Activated naive CD8-positive, alpha-beta T cell (primary cell): ENCODE measurements at regions not wholly inside any gene's neighbourhood (a gene's known extent, or its start where the extent isn't known, plus 50 kb on each side); places are given as distances from the start of the nearest gene placed in this dataset.
"Not testable (repeated sequence)": the region's sequence is repeated elsewhere in the genome, so short reads cannot be mapped to it uniquely, and the experiment has no call there.

Experiments
- H3K27ac Mint-ChIP-seq: one replicate; pipeline ENCODE4 v1.8.0; 2021; ENCODE audit warnings: mixed read lengths
- H3K27me3 Mint-ChIP-seq: one replicate; pipeline ENCODE4 v1.8.0; 2021; ENCODE audit warnings: mixed read lengths
- H3K36me3 Mint-ChIP-seq: one replicate; pipeline ENCODE4 v1.8.0; 2021; ENCODE audit warnings: mixed read lengths
- H3K4me1 Mint-ChIP-seq: one replicate; pipeline ENCODE4 v1.8.0; 2021; ENCODE audit warnings: low read depth, mixed read lengths
- H3K4me3 Mint-ChIP-seq: one replicate; pipeline ENCODE4 v1.8.0; 2021; ENCODE audit warnings: mild to moderate bottlenecking, mixed read lengths
- H3K9me3 Mint-ChIP-seq: one replicate; pipeline ENCODE4 v1.8.0; 2021; ENCODE audit warnings: low read depth, mixed read lengths

DNA sequence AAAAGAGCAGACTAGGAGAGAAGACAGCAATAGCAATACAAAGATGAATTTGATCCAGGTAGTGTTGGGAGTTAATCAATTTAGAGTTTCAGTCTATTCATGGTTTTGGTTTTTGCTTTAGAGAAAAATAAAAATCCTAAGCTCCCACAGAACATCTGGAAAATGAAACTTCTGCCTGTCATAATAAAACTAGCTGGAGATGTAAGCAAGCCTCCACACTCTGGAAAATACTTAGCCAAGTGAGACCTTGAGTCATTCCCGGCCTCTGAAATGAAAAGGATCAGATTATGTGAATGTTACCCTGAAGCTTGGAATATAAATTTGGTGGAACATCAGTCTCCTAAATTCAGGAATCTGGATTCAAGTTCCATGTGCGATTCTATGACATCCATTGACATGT lies 485.6 kb upstream of the SPRED2 start:
- peaks cover 2% of the 10 kb centered on the region for H3K27me3 Mint-ChIP-seq
- H3K4me1 Mint-ChIP-seq = no peaks in the 10 kb centered on the region
- no peak overlapping the region for H3K27ac Mint-ChIP-seq
- H3K9me3 Mint-ChIP-seq = no peaks in the 10 kb centered on the region
- H3K36me3 Mint-ChIP-seq = no peaks in the 10 kb centered on the region
- H3K4me3 Mint-ChIP-seq = no peak overlapping the region

DNA sequence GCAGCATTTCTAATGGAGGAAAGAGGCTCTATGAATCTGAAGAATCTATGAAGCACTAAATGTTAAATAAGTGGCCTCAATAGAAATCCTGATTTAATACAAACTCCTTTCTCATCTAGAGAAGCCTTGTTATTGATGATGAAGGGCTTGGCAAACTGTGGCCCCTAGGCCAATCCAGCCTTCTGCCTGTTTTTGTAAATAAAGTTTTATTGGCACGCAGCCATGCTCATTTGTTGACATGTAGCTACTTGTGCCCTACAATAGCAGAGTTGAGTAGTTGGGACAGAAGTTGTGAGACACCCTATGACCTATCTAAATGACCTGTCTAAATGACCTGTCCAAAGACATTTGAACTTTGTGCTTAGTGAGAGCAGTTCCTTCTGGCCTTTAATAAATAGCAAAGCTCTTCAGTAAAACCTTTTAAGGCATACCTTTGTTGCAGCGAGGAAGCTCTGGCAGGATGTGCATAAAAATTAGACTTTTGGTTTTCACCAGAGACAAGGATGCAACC lies 484.4 kb upstream of the SPRED2 start:
- Mint-ChIP-seq H3K9me3 (no peaks in the 10 kb centered on the region), H3K4me1 (no peaks in the 10 kb centered on the region), H3K27me3 (peaks cover 2% of the 10 kb centered on the region), H3K36me3 (no peaks in the 10 kb centered on the region), H3K4me3 (no peak overlapping the region), H3K27ac (no peak overlapping the region)

DNA sequence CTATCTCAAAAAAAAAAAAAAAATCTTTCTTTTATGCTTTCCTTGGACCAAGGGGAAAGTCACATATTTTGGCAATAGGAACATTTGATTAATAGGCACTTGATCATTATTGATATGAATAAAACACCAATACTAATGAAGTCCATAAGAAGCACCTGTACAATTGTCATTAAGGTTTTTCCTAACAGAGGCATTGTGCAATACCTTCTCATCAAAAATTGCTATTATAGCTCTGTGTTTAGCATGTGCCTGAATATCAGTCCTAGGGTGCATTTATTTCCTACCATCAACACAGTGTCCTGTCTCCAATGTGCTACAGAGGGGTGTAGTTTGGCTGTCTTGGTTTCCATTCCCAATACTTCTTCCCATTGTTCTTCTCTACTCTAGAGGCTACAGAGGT lies 483.8 kb upstream of the SPRED2 start:
- H3K27me3 Mint-ChIP-seq = peaks cover 2% of the 10 kb centered on the region
- H3K27ac Mint-ChIP-seq = no peak overlapping the region
- no peaks in the 10 kb centered on the region for H3K4me1 Mint-ChIP-seq
- H3K9me3 Mint-ChIP-seq = no peaks in the 10 kb centered on the region
- no peaks in the 10 kb centered on the region for H3K36me3 Mint-ChIP-seq
- H3K4me3 Mint-ChIP-seq = no peak overlapping the region

DNA sequence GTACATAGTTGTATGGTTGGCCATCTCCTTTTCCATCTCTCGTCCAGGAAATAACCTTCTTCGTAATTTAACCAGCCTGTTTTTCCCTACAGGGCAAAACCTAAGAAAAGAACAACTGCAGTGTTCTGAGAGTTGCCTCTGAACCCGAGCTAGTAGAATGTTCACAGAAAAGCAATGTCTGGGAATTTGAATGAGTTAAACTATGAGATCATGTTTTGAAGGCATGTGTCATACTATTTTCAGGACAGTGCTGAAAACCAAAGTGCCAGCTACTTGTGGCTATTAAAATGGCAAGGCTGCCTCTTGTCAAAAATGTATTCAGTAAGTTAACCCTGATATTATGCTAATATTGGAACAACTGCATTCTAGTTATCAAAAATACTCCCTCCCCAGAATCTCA lies 482.9 kb upstream of the SPRED2 start:
- Mint-ChIP-seq H3K9me3 (no peaks in the 10 kb centered on the region), H3K4me3 (no peak overlapping the region), H3K4me1 (no peaks in the 10 kb centered on the region), H3K27ac (no peak overlapping the region), H3K36me3 (no peaks in the 10 kb centered on the region), H3K27me3 (peaks cover 2% of the 10 kb centered on the region)

- Mint-ChIP-seq H3K27ac (no peak overlapping the region), H3K4me3 (no peak overlapping the region), H3K36me3 (no peaks in the 10 kb centered on the region), H3K27me3 (peaks cover 2% of the 10 kb centered on the region), H3K4me1 (no peaks in the 10 kb centered on the region), H3K9me3 (no peaks in the 10 kb centered on the region)
These were observed 481.9 kb upstream of the SPRED2 start for GRCh38 chr2:65914244-65914786.

DNA sequence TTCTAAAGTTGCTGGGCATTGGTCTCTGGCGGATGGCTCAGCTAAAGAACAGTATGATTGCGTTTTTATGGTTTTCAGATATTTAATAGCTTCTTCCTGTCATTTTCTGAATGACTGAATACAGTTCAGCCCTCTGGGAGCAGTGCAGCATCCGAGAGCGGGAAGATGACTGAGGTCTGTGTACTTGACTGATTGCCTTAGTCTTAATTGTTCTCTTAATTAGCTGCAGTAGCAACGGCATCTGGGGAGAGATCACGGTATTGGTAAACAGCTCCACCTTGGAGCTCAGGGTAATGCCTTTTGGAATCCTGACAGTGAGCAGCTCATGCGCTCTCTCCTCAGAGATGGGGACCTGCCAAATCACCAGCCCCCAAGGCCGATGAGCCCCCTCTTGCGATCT lies 481.4 kb upstream of the SPRED2 start:
- Mint-ChIP-seq H3K4me3 (no peak overlapping the region), H3K27me3 (peaks cover 2% of the 10 kb centered on the region), H3K4me1 (no peaks in the 10 kb centered on the region), H3K9me3 (no peaks in the 10 kb centered on the region), H3K27ac (no peak overlapping the region), H3K36me3 (no peaks in the 10 kb centered on the region)

DNA sequence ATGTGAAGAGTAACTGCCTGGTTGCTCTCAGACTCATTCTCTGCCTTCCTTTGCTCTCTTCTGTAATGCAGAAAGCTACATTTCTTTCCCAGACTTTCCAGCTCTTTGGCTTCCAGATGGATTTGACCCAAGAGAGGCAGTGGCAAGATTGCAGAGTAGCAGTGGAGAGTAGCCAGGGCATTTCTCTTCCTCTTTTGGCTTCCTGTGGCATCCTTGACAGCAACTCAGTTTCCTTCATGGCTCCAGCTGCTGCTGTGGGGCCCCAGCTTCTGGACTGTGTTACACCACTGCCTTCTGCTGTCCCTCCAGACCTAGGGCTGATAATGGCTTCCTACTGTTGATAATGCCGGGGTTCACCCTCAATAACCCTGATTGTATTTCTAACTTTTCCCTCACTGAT lies 469.4 kb upstream of the SPRED2 start:
- H3K9me3 Mint-ChIP-seq = no peaks in the 10 kb centered on the region
- no peak overlapping the region for H3K27ac Mint-ChIP-seq
- H3K4me3 Mint-ChIP-seq = no peak overlapping the region
- H3K27me3 Mint-ChIP-seq = peaks cover 8% of the 10 kb centered on the region
- H3K4me1 Mint-ChIP-seq = no peaks in the 10 kb centered on the region
- H3K36me3 Mint-ChIP-seq = no peaks in the 10 kb centered on the region

- Mint-ChIP-seq H3K4me3 (no peak overlapping the region), H3K27me3 (no peaks in the 10 kb centered on the region), H3K36me3 (no peaks in the 10 kb centered on the region), H3K4me1 (no peaks in the 10 kb centered on the region), H3K9me3 (peaks cover 12% of the 10 kb centered on the region), H3K27ac (no peak overlapping the region)
These were observed 464.0 kb upstream of the SPRED2 start for GRCh38 chr2:65896446-65896845.

DNA sequence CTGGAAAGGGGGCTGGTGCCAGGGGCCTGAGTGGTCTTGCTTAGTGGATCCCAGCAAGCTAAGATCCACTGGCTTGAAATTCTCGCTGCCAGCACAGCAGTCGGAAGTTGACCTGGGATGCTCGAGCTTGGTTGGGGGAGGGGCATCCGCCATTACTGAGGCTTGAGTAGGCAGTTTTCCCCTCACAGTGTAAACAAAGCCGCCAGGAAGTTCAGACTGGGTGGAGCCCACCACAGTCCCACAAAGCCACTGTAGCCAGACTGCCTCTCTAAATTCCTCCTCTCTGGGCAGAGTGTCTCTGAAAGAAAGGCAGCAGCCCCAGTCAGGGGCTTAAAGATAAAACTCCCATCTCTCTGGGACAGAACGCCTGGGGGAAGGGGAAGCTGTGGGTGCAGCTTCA lies 457.7 kb upstream of the SPRED2 start:
- H3K4me3 Mint-ChIP-seq, H3K9me3 Mint-ChIP-seq, H3K27ac Mint-ChIP-seq, H3K4me1 Mint-ChIP-seq, H3K36me3 Mint-ChIP-seq, H3K27me3 Mint-ChIP-seq: not testable (repeated sequence)

DNA sequence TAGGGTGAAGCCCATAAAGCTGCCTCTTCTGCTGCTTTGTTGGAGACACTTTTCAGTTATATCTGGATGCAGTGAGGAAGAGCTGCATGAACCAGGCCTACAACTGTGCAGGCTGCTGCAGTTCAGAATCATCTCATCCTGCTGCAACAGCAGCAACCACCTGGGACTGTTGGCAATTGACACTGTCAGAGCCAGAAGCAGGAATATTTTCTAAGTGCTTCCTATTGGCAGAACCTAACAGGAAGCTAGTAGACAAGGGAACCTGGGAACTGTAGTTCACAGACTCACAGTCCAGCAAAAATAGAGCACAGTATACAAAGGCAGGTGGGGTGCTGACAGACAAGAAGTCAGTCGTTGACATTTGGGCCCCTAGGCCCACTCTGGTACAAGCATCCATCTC lies 452.9 kb upstream of the SPRED2 start:
- no peaks in the 10 kb centered on the region for H3K9me3 Mint-ChIP-seq
- H3K36me3 Mint-ChIP-seq = no peaks in the 10 kb centered on the region
- H3K4me1 Mint-ChIP-seq = no peaks in the 10 kb centered on the region
- H3K4me3 Mint-ChIP-seq = no peak overlapping the region
- H3K27me3 Mint-ChIP-seq = peaks cover 2% of the 10 kb centered on the region
- no peak overlapping the region for H3K27ac Mint-ChIP-seq

DNA sequence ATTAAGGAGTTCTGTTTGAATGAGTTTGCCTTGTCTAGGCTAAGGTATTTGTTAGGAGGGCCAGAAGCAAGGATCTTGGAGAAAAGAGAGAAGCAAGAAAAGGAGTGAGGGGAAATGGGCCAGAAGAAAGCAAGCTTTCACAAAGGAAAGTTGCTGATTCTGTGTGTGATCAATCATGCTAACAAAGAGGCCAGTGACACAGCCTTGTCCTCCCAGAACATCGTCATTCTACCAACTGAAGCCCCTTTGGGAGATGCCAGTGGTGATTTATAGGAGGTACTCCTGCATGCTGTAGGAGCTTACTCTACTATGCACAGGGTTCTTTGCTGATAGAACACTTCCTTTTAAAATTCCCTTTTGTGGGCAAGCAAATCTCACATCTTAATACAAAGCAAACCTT lies 449.2 kb upstream of the SPRED2 start:
- Mint-ChIP-seq H3K27me3 (peaks cover 2% of the 10 kb centered on the region), H3K36me3 (no peaks in the 10 kb centered on the region), H3K4me1 (no peaks in the 10 kb centered on the region), H3K27ac (no peak overlapping the region), H3K9me3 (no peaks in the 10 kb centered on the region), H3K4me3 (no peak overlapping the region)

DNA sequence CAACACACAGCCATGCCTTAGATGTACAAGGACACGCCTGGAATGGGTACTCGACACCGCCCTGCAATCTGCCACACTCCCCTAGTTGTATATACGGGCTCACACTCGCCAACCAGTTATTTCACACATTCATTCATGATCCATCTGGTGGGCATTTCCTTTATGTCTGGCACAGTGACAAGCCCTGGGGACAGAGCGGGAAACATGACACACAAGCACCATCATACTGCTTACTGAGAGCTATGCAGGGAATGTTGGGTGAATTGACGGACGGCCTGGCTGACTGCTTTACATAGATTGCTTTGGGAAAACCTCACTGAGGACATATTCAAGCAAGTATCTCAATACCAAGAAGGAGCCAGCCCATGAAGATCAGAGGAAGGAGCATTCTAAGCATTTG lies 448.0 kb upstream of the SPRED2 start:
- no peak overlapping the region for H3K4me3 Mint-ChIP-seq
- no peak overlapping the region for H3K27ac Mint-ChIP-seq
- H3K27me3 Mint-ChIP-seq = peaks cover 2% of the 10 kb centered on the region
- H3K9me3 Mint-ChIP-seq = no peaks in the 10 kb centered on the region
- no peaks in the 10 kb centered on the region for H3K4me1 Mint-ChIP-seq
- H3K36me3 Mint-ChIP-seq = no peaks in the 10 kb centered on the region

GRCh38 chr2:65878011-65878340 lies 445.6 kb upstream of the SPRED2 start:
- Mint-ChIP-seq H3K9me3 (no peaks in the 10 kb centered on the region), H3K27me3 (no peaks in the 10 kb centered on the region), H3K36me3 (no peaks in the 10 kb centered on the region), H3K4me1 (no peaks in the 10 kb centered on the region), H3K4me3 (no peak overlapping the region), H3K27ac (no peak overlapping the region)

DNA sequence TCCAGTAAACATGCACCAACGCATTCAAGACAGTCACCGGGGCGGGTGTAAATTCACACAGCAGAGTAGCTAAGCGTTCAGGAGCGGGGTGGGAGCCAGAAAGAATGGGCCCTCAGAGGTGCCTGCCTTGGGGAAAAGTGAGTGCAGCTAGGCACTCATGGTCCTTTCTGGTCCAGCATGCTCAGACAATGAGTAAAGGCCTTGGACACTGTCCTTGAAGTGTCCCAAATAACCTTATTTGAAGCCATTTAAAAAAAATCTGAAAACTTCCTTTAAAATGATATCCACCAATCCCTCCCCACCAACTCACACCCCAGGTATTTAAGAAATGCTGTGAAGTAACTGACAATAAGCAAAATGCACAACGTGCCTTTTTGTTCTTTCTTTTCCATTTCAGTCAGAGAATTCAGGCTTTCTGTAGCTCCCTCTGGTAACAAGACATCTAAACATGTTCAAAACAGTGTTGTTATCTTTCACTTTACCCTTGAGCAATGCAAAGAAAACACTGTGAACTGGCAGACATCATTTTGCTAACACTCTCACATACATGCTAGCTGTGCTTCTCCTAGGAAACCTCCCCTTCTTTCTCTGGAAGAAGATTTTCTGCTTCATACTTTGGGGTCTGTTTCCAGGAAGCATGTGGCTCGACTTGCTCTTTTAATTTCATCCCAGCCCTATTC lies 445.1 kb upstream of the SPRED2 start:
- no peaks in the 10 kb centered on the region for H3K36me3 Mint-ChIP-seq
- H3K4me3 Mint-ChIP-seq = no peak overlapping the region
- no peaks in the 10 kb centered on the region for H3K9me3 Mint-ChIP-seq
- no peaks in the 10 kb centered on the region for H3K4me1 Mint-ChIP-seq
- H3K27me3 Mint-ChIP-seq = no peaks in the 10 kb centered on the region
- no peak overlapping the region for H3K27ac Mint-ChIP-seq

DNA sequence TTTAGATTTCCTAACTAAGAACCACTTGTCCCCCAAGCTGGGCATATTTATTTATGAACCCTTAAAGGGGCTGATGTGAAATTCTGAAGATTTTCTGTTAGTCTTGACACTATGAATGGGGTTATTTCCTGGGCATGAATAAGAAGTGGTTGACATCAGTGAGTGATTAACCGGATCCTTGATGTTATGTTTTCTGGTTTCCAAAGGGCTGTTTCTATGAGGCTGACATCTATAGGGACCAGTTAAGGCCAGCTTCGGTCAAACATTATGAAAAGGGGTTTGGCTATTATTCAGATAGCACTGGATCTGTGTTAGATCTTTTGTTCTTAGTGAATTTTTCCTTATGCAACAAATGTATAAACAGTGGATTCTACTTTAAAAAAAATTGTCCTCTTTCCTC lies 443.7 kb upstream of the SPRED2 start:
- no peak overlapping the region for H3K4me3 Mint-ChIP-seq
- H3K36me3 Mint-ChIP-seq = no peaks in the 10 kb centered on the region
- H3K4me1 Mint-ChIP-seq = no peaks in the 10 kb centered on the region
- no peaks in the 10 kb centered on the region for H3K27me3 Mint-ChIP-seq
- no peaks in the 10 kb centered on the region for H3K9me3 Mint-ChIP-seq
- no peak overlapping the region for H3K27ac Mint-ChIP-seq

DNA sequence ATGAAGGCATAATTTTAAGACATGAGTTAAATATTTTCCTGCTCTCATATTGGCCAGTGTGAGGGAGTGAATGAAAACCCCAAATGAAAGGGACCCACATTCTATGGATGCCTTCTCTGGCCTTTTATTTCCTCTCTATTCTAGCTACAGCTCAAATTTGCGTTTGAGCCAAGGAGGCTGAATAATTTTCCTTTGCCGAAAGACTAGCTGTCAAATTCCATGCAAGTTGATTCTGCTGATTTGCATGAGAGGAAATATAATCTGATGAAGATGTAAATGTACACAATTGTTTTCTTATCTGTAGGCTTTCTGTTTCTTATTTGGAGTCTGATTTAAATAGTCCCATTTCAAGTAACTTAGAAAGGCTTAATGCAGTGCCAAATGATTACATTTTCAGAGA lies 438.4 kb upstream of the SPRED2 start:
- no peaks in the 10 kb centered on the region for H3K9me3 Mint-ChIP-seq
- peaks cover 5% of the 10 kb centered on the region for H3K27me3 Mint-ChIP-seq
- H3K36me3 Mint-ChIP-seq = no peaks in the 10 kb centered on the region
- no peaks in the 10 kb centered on the region for H3K4me1 Mint-ChIP-seq
- no peak overlapping the region for H3K4me3 Mint-ChIP-seq
- no peak overlapping the region for H3K27ac Mint-ChIP-seq
